ENCODE measurements at regions not wholly inside any gene's neighbourhood (a gene's known extent, or its start where the extent isn't known, plus 50 kb on each side); places are given as distances from the start of the nearest gene placed in this dataset.
"Not testable (repeated sequence)": the region's sequence is repeated elsewhere in the genome, so short reads cannot be mapped to it uniquely, and the experiment has no call there.

GRCh38 chr5:54387031-54387430 is 68.5 kb upstream of the HSPB3 start:
- intact Hi-C loops (cut with DNase I; ENCODE audit: low total_unique reads) = no loop called here
- TF ChIP-seq CTCF (IDR thresholded peaks at IDR 0.05) = no peak
- TF ChIP-seq POLR2A (IDR thresholded peaks at IDR 0.05) = no peak
- no peak for DNase-seq (ENCODE audit: low spot score in 2 of 2)
- WGBS, 2 donors = 72 to 73% methylated on average over 4 of the region's 4 CpGs
- H3K4me3 ChIP-seq (ENCODE audit: low read depth, poor library complexity, severe bottlenecking) = no peak overlapping the region

- no peak overlapping the region for H3K4me3 ChIP-seq (ENCODE audit: low read depth, poor library complexity, severe bottlenecking)
- DNase-seq (ENCODE audit: low spot score in 2 of 2) = no peak
- intact Hi-C loops (cut with DNase I; ENCODE audit: low total_unique reads) = no loop called here
- no peak for TF ChIP-seq POLR2A (IDR thresholded peaks at IDR 0.05)
- WGBS, 2 donors = 52 to 70% methylated on average over 2 of the region's 2 CpGs
Observed at GRCh38 chr5:54385994-54386393, 69.5 kb upstream of the HSPB3 start.

- 67 to 79% methylated on average over 8 of the region's 8 CpGs for WGBS, 2 donors
- intact Hi-C loops (cut with DNase I; ENCODE audit: low total_unique reads) = no loop called here
- no peak for DNase-seq (ENCODE audit: low spot score in 2 of 2)
- TF ChIP-seq POLR2A (IDR thresholded peaks at IDR 0.05) (no peak), CTCF (IDR thresholded peaks at IDR 0.05) (no peak)
- no peak overlapping the region for H3K4me3 ChIP-seq (ENCODE audit: low read depth, poor library complexity, severe bottlenecking)
Observed at GRCh38 chr5:54384356-54384933, 71.1 kb upstream of the HSPB3 start.

GRCh38 chr5:54383941-54384340 is 71.6 kb upstream of the HSPB3 start:
- no peak overlapping the region for H3K4me3 ChIP-seq (ENCODE audit: low read depth, poor library complexity, severe bottlenecking)
- intact Hi-C loops (cut with DNase I; ENCODE audit: low total_unique reads) = no loop called here
- no peak for DNase-seq (ENCODE audit: low spot score in 2 of 2)
- TF ChIP-seq CTCF (IDR thresholded peaks at IDR 0.05) = no peak
- TF ChIP-seq POLR2A (IDR thresholded peaks at IDR 0.05) = no peak
- WGBS, 2 donors = 40 to 58% methylated on average over 2 of the region's 2 CpGs

GRCh38 chr5:54383225-54383901 is 72.1 kb upstream of the HSPB3 start:
- WGBS, 2 donors = 49 to 62% methylated on average over 3 of the region's 3 CpGs
- TF ChIP-seq CTCF (IDR thresholded peaks at IDR 0.05) (no peak), POLR2A (IDR thresholded peaks at IDR 0.05) (no peak)
- no peak overlapping the region for H3K4me3 ChIP-seq (ENCODE audit: low read depth, poor library complexity, severe bottlenecking)
- DNase-seq (ENCODE audit: low spot score in 2 of 2) = no peak
- intact Hi-C loops (cut with DNase I; ENCODE audit: low total_unique reads) = no loop called here

GRCh38 chr5:54381319-54381718 is 70.9 kb upstream of the ARL15 start:
- DNase-seq (ENCODE audit: low spot score in 2 of 2); H3K4me3 ChIP-seq (ENCODE audit: low read depth, poor library complexity, severe bottlenecking); intact Hi-C loops (cut with DNase I; ENCODE audit: low total_unique reads): not testable (repeated sequence)
- WGBS, 2 donors = 95% methylated on average over 19 to 22 of the region's 31 CpGs

- no peak for DNase-seq (ENCODE audit: low spot score in 2 of 2)
- TF ChIP-seq CTCF (IDR thresholded peaks at IDR 0.05) = no peak
- TF ChIP-seq POLR2A (IDR thresholded peaks at IDR 0.05) = no peak
- 83% methylated on average over 2 of the region's 2 CpGs for WGBS, 2 donors
- intact Hi-C loops (cut with DNase I; ENCODE audit: low total_unique reads) = no loop called here
- H3K4me3 ChIP-seq (ENCODE audit: low read depth, poor library complexity, severe bottlenecking) = no peak overlapping the region
Observed at GRCh38 chr5:54379590-54379989, 69.2 kb upstream of the ARL15 start.

All from lower leg skin (tissue), 4 donors.